A549 (cell line): ENCODE measurements at regions not wholly inside any gene's neighbourhood (a gene's known extent, or its start where the extent isn't known, plus 50 kb on each side); places are given as distances from the start of the nearest gene placed in this dataset.

Experiments
- CTCF ChIP-seq: fragments of >200 bp; sonication (Bioruptor Twin); formaldehyde crosslinking; IDR thresholded peaks from 3 replicates; pipeline ENCODE4 v1.5.1; 2016
- ESRRA ChIP-seq: fragments of 150-350 bp; IDR thresholded peaks from 2 replicates; pipeline ENCODE4 v1.6.1; 2014; ENCODE audit warnings: mild to moderate bottlenecking, low read length, borderline replicate concordance
- MAZ ChIP-seq: fragments of 150-350 bp; IDR thresholded peaks from 2 replicates; pipeline ENCODE4 v1.6.1; 2014; ENCODE audit warnings: antibody characterized with exemption, low read depth, low read length, borderline replicate concordance
- POLR2A ChIP-seq: IDR thresholded peaks from 2 replicates; pipeline ENCODE4 v1.6.1; 2012; ENCODE audit warnings: mild to moderate bottlenecking, low read length
- TP53 ChIP-seq: fragments of 250-450 bp; sonication (Bioruptor Pico); IDR thresholded peaks from 2 replicates; pipeline ENCODE4 v1.5.0; 2021; ENCODE audit warnings: mild to moderate bottlenecking, moderate library complexity

GRCh38 chr6:15061180-15061641 lies 184.7 kb upstream of the JARID2 start:
- no peak for TF ChIP-seq POLR2A
- no peak for TF ChIP-seq CTCF
- no peak for TF ChIP-seq ESRRA
- no peak for TF ChIP-seq MAZ
- TF ChIP-seq TP53 (CRISPR knock-in tag) = no peak
